Muscle layer of colon (tissue), 2 donors: ENCODE measurements at regions not wholly inside any gene's neighbourhood (a gene's known extent, or its start where the extent isn't known, plus 50 kb on each side); places are given as distances from the start of the nearest gene placed in this dataset.

Source experiments
- H3K27ac ChIP-seq: one replicate; pipeline ENCODE4 v1.7.0; 2013; ENCODE audit warnings: low read depth, mild to moderate bottlenecking, low read length, moderate library complexity
- H3K27me3 ChIP-seq, 2 donors: one replicate each; pipeline ENCODE4 v1.7.0; 2013; ENCODE audit warnings: low read length in 2 of 2, mild to moderate bottlenecking in 2 of 2; ENCODE audit not compliant: insufficient read depth in 2 of 2, control insufficient read depth in 1 of 2
- H3K36me3 ChIP-seq: one replicate; pipeline ENCODE4 v1.7.0; 2013; ENCODE audit warnings: mild to moderate bottlenecking, low read length; ENCODE audit not compliant: insufficient read depth
- H3K4me1 ChIP-seq: one replicate; pipeline ENCODE4 v1.7.0; 2013; ENCODE audit warnings: mild to moderate bottlenecking, low read length; ENCODE audit not compliant: insufficient read depth
- H3K4me3 ChIP-seq, 2 donors: one replicate each; pipeline ENCODE4 v1.7.0; 2013; ENCODE audit warnings: low read length in 2 of 2, low read depth in 1 of 2, mild to moderate bottlenecking in 1 of 2, moderate library complexity in 1 of 2
- H3K9ac ChIP-seq: one replicate; pipeline ENCODE4 v1.7.0; 2013; ENCODE audit warnings: low read length
- H3K9me3 ChIP-seq: one replicate; pipeline ENCODE4 v1.7.0; 2013; ENCODE audit warnings: mild to moderate bottlenecking, low read length
- donor health status: abdominal sarcoma.
- donor health status: Adenocarcinoma of cecum.

GRCh38 chr6:132993738-132994137 lies 179.4 kb downstream of the RPS12 start:
- Histone ChIP-seq H3K27me3 (no peaks in the 10 kb centered on the region), H3K9me3 (no peaks in the 10 kb centered on the region), H3K4me1 (no peaks in the 10 kb centered on the region), H3K4me3 (no peak overlapping the region), H3K27ac (no peak overlapping the region), H3K9ac (no peak overlapping the region), H3K36me3 (no peaks in the 10 kb centered on the region)

- Histone ChIP-seq H3K27ac (no peak overlapping the region), H3K4me3 (no peak overlapping the region), H3K27me3 (no peaks in the 10 kb centered on the region), H3K9me3 (no peaks in the 10 kb centered on the region), H3K9ac (no peak overlapping the region), H3K36me3 (no peaks in the 10 kb centered on the region), H3K4me1 (no peaks in the 10 kb centered on the region)
Observed at GRCh38 chr6:132995009-132995408, 180.6 kb downstream of the RPS12 start.

- no peak overlapping the region for H3K9ac ChIP-seq
- no peak overlapping the region for H3K27ac ChIP-seq
- H3K4me1 ChIP-seq = no peaks in the 10 kb centered on the region
- no peaks in the 10 kb centered on the region for H3K36me3 ChIP-seq
- no peaks in the 10 kb centered on the region for H3K27me3 ChIP-seq
- no peaks in the 10 kb centered on the region for H3K9me3 ChIP-seq
- H3K4me3 ChIP-seq = no peak overlapping the region
Observed at GRCh38 chr6:132995432-132995831, 181.1 kb downstream of the RPS12 start.

GRCh38 chr6:132998418-132998817 lies 184.0 kb downstream of the RPS12 start:
- Histone ChIP-seq H3K4me1 (no peaks in the 10 kb centered on the region), H3K9ac (no peak overlapping the region)

GRCh38 chr6:133001040-133001565 lies 186.7 kb downstream of the RPS12 start:
- Histone ChIP-seq H3K9me3 (no peaks in the 10 kb centered on the region), H3K4me1 (no peaks in the 10 kb centered on the region), H3K27ac (no peak overlapping the region), H3K4me3 (no peak overlapping the region), H3K27me3 (no peaks in the 10 kb centered on the region), H3K9ac (no peak overlapping the region), H3K36me3 (no peaks in the 10 kb centered on the region)

More at GRCh38 chr6:132998418-132998817, 184.0 kb downstream of the RPS12 start:
- Histone ChIP-seq H3K36me3 (no peaks in the 10 kb centered on the region), H3K4me3 (no peak overlapping the region), H3K27ac (no peak overlapping the region), H3K27me3 (no peaks in the 10 kb centered on the region), H3K9me3 (no peaks in the 10 kb centered on the region)

GRCh38 chr6:133004304-133004884 lies 190.0 kb downstream of the RPS12 start:
- no peak overlapping the region for H3K9ac ChIP-seq
- no peak overlapping the region for H3K27ac ChIP-seq
- no peaks in the 10 kb centered on the region for H3K36me3 ChIP-seq
- H3K4me3 ChIP-seq = no peak overlapping the region
- H3K27me3 ChIP-seq = no peaks in the 10 kb centered on the region
- no peaks in the 10 kb centered on the region for H3K4me1 ChIP-seq
- H3K9me3 ChIP-seq = no peaks in the 10 kb centered on the region

GRCh38 chr6:133012774-133013173 lies 198.4 kb downstream of the RPS12 start:
- no peaks in the 10 kb centered on the region for H3K27me3 ChIP-seq
- no peaks in the 10 kb centered on the region for H3K4me1 ChIP-seq
- no peaks in the 10 kb centered on the region for H3K9me3 ChIP-seq
- no peak overlapping the region for H3K4me3 ChIP-seq
- H3K9ac ChIP-seq = no peak overlapping the region
- no peaks in the 10 kb centered on the region for H3K36me3 ChIP-seq
- H3K27ac ChIP-seq = no peak overlapping the region

- no peaks in the 10 kb centered on the region for H3K9me3 ChIP-seq
- H3K4me1 ChIP-seq = no peaks in the 10 kb centered on the region
- no peak overlapping the region for H3K27ac ChIP-seq
- H3K4me3 ChIP-seq = no peak overlapping the region
- no peaks in the 10 kb centered on the region for H3K36me3 ChIP-seq
- H3K9ac ChIP-seq = no peak overlapping the region
- H3K27me3 ChIP-seq = no peaks in the 10 kb centered on the region
Observed at GRCh38 chr6:133016631-133017030, 202.3 kb downstream of the RPS12 start.

- H3K4me3 ChIP-seq = no peak overlapping the region
- H3K27ac ChIP-seq = no peak overlapping the region
Observed at GRCh38 chr6:133017581-133017980, 203.2 kb downstream of the RPS12 start.

GRCh38 chr6:133026705-133027104 lies 212.3 kb downstream of the RPS12 start:
- Histone ChIP-seq H3K36me3 (no peaks in the 10 kb centered on the region), H3K27ac (no peak overlapping the region), H3K9me3 (no peaks in the 10 kb centered on the region), H3K9ac (no peak overlapping the region), H3K4me1 (no peaks in the 10 kb centered on the region), H3K27me3 (no peaks in the 10 kb centered on the region), H3K4me3 (no peak overlapping the region)

More at GRCh38 chr6:133017581-133017980, 203.2 kb downstream of the RPS12 start:
- Histone ChIP-seq H3K9me3 (no peaks in the 10 kb centered on the region), H3K27me3 (no peaks in the 10 kb centered on the region), H3K4me1 (no peaks in the 10 kb centered on the region), H3K9ac (no peak overlapping the region), H3K36me3 (no peaks in the 10 kb centered on the region)

- Histone ChIP-seq H3K9ac (no peak overlapping the region), H3K27me3 (no peaks in the 10 kb centered on the region), H3K27ac (no peak overlapping the region), H3K4me1 (no peaks in the 10 kb centered on the region), H3K36me3 (no peaks in the 10 kb centered on the region), H3K4me3 (no peak overlapping the region), H3K9me3 (no peaks in the 10 kb centered on the region)
Observed at GRCh38 chr6:133033263-133033662, 207.9 kb upstream of the EYA4 start.

GRCh38 chr6:133034509-133035206 lies 206.5 kb upstream of the EYA4 start:
- Histone ChIP-seq H3K4me1 (no peaks in the 10 kb centered on the region), H3K27me3 (no peaks in the 10 kb centered on the region), H3K4me3 (no peak overlapping the region), H3K27ac (no peak overlapping the region), H3K9me3 (no peaks in the 10 kb centered on the region), H3K9ac (no peak overlapping the region), H3K36me3 (no peaks in the 10 kb centered on the region)
